H9 (cell line): ENCODE measurements at regions not wholly inside any gene's neighbourhood (a gene's known extent, or its start where the extent isn't known, plus 50 kb on each side); places are given as distances from the start of the nearest gene placed in this dataset.

Experiments
- DNase-seq: peaks from one replicate; pipeline ENCODE4 v3.0.0-alpha.2; 2017
- H2AFZ ChIP-seq: one replicate; pipeline ENCODE4 v1.6.1; 2013; ENCODE audit warnings: mild to moderate bottlenecking, low read length, control low read depth, moderate library complexity
- H2AK5ac ChIP-seq: 2 replicates; pipeline ENCODE4 v1.6.1; 2013; ENCODE audit warnings: low read length, control low read depth, mixed read lengths; ENCODE audit not compliant: insufficient read length
- H2BK120ac ChIP-seq: one replicate; pipeline ENCODE4 v1.6.1; 2013; ENCODE audit warnings: low read depth, mild to moderate bottlenecking, low read length, control low read depth, inconsistent platforms; ENCODE audit not compliant: poor library complexity, severe bottlenecking
- H2BK12ac ChIP-seq: 2 replicates; pipeline ENCODE4 v1.6.1; 2013; ENCODE audit warnings: low read length, control low read depth, mixed read lengths, low read depth; ENCODE audit not compliant: insufficient read length
- H2BK15ac ChIP-seq: 2 replicates; pipeline ENCODE4 v1.6.1; 2013; ENCODE audit warnings: low read depth, low read length, control low read depth
- H2BK20ac ChIP-seq: one replicate; pipeline ENCODE4 v1.6.1; 2013; ENCODE audit warnings: low read depth, mild to moderate bottlenecking, low read length, control low read depth, inconsistent platforms; ENCODE audit not compliant: poor library complexity, severe bottlenecking
- H2BK5ac ChIP-seq: 2 replicates; pipeline ENCODE4 v1.6.1; 2013; ENCODE audit warnings: low read length, control low read depth, mixed read lengths; ENCODE audit not compliant: insufficient read length
- H3K14ac ChIP-seq: 2 replicates; pipeline ENCODE4 v1.6.1; 2013; ENCODE audit warnings: low read length, control low read depth; ENCODE audit not compliant: insufficient read depth
- H3K18ac ChIP-seq: 2 replicates; pipeline ENCODE4 v1.6.1; 2013; ENCODE audit warnings: low read depth, mild to moderate bottlenecking, mixed read lengths, low read length, control low read depth; ENCODE audit not compliant: insufficient read length
- H3K23ac ChIP-seq: 2 replicates; pipeline ENCODE4 v1.6.1; 2013; ENCODE audit warnings: low read length, control low read depth, mixed read lengths, low read depth; ENCODE audit not compliant: insufficient read length
- H3K23me2 ChIP-seq: 2 replicates; pipeline ENCODE4 v1.6.1; 2013; ENCODE audit warnings: low read depth, mild to moderate bottlenecking, mixed read lengths, low read length, control low read depth; ENCODE audit not compliant: insufficient read length, poor library complexity, severe bottlenecking
- H3K27ac ChIP-seq: 2 replicates; pipeline ENCODE4 v1.5.1; 2013; ENCODE audit warnings: low read length, control low read depth, mixed read lengths, low read depth; ENCODE audit not compliant: insufficient read length
- H3K27me3 ChIP-seq: 2 replicates; pipeline ENCODE4 v1.6.1; 2013; ENCODE audit warnings: low read length, control low read depth, inconsistent platforms; ENCODE audit not compliant: insufficient read depth
- H3K4ac ChIP-seq: 2 replicates; pipeline ENCODE4 v1.6.1; 2013; ENCODE audit warnings: low read depth, mild to moderate bottlenecking, control low read depth, inconsistent platforms, low read length, moderate library complexity
- H3K4me1 ChIP-seq: 2 replicates; pipeline ENCODE4 v1.6.1; 2013; ENCODE audit warnings: low read length, control low read depth, inconsistent platforms; ENCODE audit not compliant: insufficient read depth
- H3K4me2 ChIP-seq: 2 replicates; pipeline ENCODE4 v1.6.1; 2013; ENCODE audit warnings: low read length, control low read depth, mixed read lengths; ENCODE audit not compliant: insufficient read length, insufficient read depth
- H3K56ac ChIP-seq: 2 replicates; pipeline ENCODE4 v1.6.1; 2013; ENCODE audit warnings: low read depth, mild to moderate bottlenecking, mixed read lengths, low read length, control low read depth; ENCODE audit not compliant: insufficient read length
- H3K79me1 ChIP-seq: 2 replicates; pipeline ENCODE4 v1.6.1; 2013; ENCODE audit warnings: low read depth, mild to moderate bottlenecking, moderate library complexity, low read length, control low read depth, inconsistent platforms; ENCODE audit not compliant: insufficient read depth, poor library complexity, severe bottlenecking
- H3K79me2 ChIP-seq: 2 replicates; pipeline ENCODE4 v1.6.1; 2013; ENCODE audit warnings: low read length, control low read depth, inconsistent platforms; ENCODE audit not compliant: insufficient read depth
- H3K9ac ChIP-seq: 2 replicates; pipeline ENCODE4 v1.6.1; 2013; ENCODE audit warnings: low read length, control low read depth, mixed read lengths; ENCODE audit not compliant: insufficient read length; ENCODE audit errors: extremely low read depth
- H3K9me3 ChIP-seq: one replicate; pipeline ENCODE4 v1.6.1; 2013; ENCODE audit warnings: low read depth, low read length, inconsistent platforms; ENCODE audit not compliant: control insufficient read depth
- H3T11ph ChIP-seq: one replicate; pipeline ENCODE4 v1.6.1; 2013; ENCODE audit warnings: mild to moderate bottlenecking, low read length, control low read depth, inconsistent platforms
- H4K20me1 ChIP-seq: one replicate; pipeline ENCODE4 v1.6.1; 2013; ENCODE audit not compliant: control insufficient read depth, insufficient read length, insufficient read depth
- H4K5ac ChIP-seq: 2 replicates; pipeline ENCODE4 v1.6.1; 2013; ENCODE audit warnings: low read depth, mild to moderate bottlenecking, mixed read lengths, low read length, control low read depth; ENCODE audit not compliant: insufficient read length
- H4K8ac ChIP-seq: replicated peaks from 2 replicates; pipeline ENCODE4 v1.6.1; 2013; ENCODE audit warnings: low read length, control low read depth, mixed read lengths, low read depth; ENCODE audit not compliant: insufficient read length
- H4K91ac ChIP-seq: 2 replicates; pipeline ENCODE4 v1.6.1; 2013; ENCODE audit warnings: low read depth, mild to moderate bottlenecking, moderate library complexity, mixed read lengths, low read length, control low read depth; ENCODE audit not compliant: insufficient read length
- H3K27ac Mint-ChIP-seq, 3 experiments: 2 replicates in 2 of 3; 3 replicates in 1 of 3; pipeline ENCODE4 v1.8.0; 2020 to 2021; ENCODE audit warnings: mixed read lengths in 3 of 3, mild to moderate bottlenecking in 1 of 3, moderate library complexity in 1 of 3
- H3K27me3 Mint-ChIP-seq: 2 replicates; pipeline ENCODE4 v1.8.0; 2021; ENCODE audit warnings: low read depth, mild to moderate bottlenecking, moderate library complexity, mixed read lengths
- H3K36me3 Mint-ChIP-seq, 3 experiments: 2 replicates in 2 of 3; 3 replicates in 1 of 3; pipeline ENCODE4 v1.8.0; 2020 to 2021; ENCODE audit warnings: low read depth in 3 of 3, mixed read lengths in 3 of 3; ENCODE audit not compliant: insufficient read depth in 1 of 3
- H3K4me1 Mint-ChIP-seq, 2 experiments: 2 replicates each; pipeline ENCODE4 v1.8.0; 2020; ENCODE audit warnings: mixed read lengths in 2 of 2
- H3K4me3 Mint-ChIP-seq, 2 experiments: 2 replicates in 1 of 2; 3 replicates in 1 of 2; pipeline ENCODE4 v1.8.0; 2020 to 2021; ENCODE audit warnings: mild to moderate bottlenecking in 2 of 2, mixed read lengths in 2 of 2, moderate library complexity in 1 of 2
- H3K9me3 Mint-ChIP-seq, 2 experiments: 2 replicates in 1 of 2; 3 replicates in 1 of 2; pipeline ENCODE4 v1.8.0; 2020; ENCODE audit warnings: mild to moderate bottlenecking in 2 of 2, mixed read lengths in 2 of 2, moderate library complexity in 1 of 2
- WGBS: extraction: QIAGEN DNeasy Blood & Tissue Kit; methylation state at CpG from one replicate; pipeline ENCODE4 v1.1.7; 2013; ENCODE audit warnings: missing lambda C conversion rate, low lambda C conversion rate, mixed read lengths; ENCODE audit not compliant: insufficient read length; ENCODE audit errors: extremely low coverage; 5-methylcytosine and 5-hydroxymethylcytosine counted together
- TF ChIP-seq, protein P1 (sequence below): fragments of 200-600 bp; sonication (generic); conservative IDR thresholded peaks from 3 replicates; pipeline ENCODE4 v1.8.0; 2021; ENCODE audit warnings: antibody characterized with exemption, mild to moderate bottlenecking

DNA sequence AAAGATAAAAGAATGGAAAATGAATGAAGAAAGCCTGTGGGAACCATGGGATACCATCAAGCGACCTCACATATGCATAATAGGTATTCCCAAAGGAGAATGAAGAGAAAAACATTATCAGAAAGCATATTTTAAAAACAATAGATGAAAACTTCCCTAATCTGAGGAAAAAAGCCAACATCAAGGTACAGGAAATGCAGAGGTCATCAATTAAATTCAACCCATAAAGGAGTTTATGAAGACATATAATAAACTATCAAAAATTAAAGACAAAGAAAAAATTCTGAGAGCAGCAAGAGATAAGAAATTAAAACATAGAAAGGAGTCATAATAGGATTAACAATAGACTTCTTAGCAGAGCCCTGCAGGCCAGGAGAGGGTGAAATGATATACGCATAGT is 397.5 kb downstream of the GPM6A start:
- Histone ChIP-seq H4K91ac (no peak overlapping the region), H3K27me3 (no peaks in the 10 kb centered on the region), H2BK120ac (no peak overlapping the region), H3K4me1 (no peaks in the 10 kb centered on the region), H2AFZ (no peak overlapping the region), H3K9ac (no peak overlapping the region), H3K18ac (no peak overlapping the region), H3K27ac (no peak overlapping the region), H3K79me1 (no peaks in the 10 kb centered on the region), H2BK5ac (no peak overlapping the region), H3K14ac (no peak overlapping the region), H4K5ac (no peak overlapping the region), H4K8ac (no peak overlapping the region), H2BK20ac (no peak overlapping the region), H2AK5ac (no peak overlapping the region), H3K23me2 (no peaks in the 10 kb centered on the region), H3T11ph (no peak overlapping the region), H4K20me1 (no peaks in the 10 kb centered on the region), H2BK15ac (no peak overlapping the region), H3K79me2 (no peaks in the 10 kb centered on the region), H3K56ac (no peak overlapping the region), H3K4me2 (no peak overlapping the region), H3K23ac (no peak overlapping the region), H2BK12ac (no peak overlapping the region), H3K4ac (no peak overlapping the region), H3K9me3 (no peaks in the 10 kb centered on the region)
- Mint-ChIP-seq H3K36me3 (peaks cover 2 to 30% (median 12%) of the 10 kb centered on the region in 3 experiments; a peak in 5 of 7 replicates), H3K4me1 (peaks cover 22 to 26% of the 10 kb centered on the region in 2 experiments), H3K4me3 (no peak overlapping the region), H3K27ac (peak overlapping the region; percentile 24 to 73 (median 34); a peak in 5 of 7 replicates), H3K9me3 (peaks cover 10 to 23% of the 10 kb centered on the region in 2 experiments; a peak in 4 of 5 replicates), H3K27me3 (no peaks in the 10 kb centered on the region)
- no peak for DNase-seq
- TF ChIP-seq, protein P1, sequence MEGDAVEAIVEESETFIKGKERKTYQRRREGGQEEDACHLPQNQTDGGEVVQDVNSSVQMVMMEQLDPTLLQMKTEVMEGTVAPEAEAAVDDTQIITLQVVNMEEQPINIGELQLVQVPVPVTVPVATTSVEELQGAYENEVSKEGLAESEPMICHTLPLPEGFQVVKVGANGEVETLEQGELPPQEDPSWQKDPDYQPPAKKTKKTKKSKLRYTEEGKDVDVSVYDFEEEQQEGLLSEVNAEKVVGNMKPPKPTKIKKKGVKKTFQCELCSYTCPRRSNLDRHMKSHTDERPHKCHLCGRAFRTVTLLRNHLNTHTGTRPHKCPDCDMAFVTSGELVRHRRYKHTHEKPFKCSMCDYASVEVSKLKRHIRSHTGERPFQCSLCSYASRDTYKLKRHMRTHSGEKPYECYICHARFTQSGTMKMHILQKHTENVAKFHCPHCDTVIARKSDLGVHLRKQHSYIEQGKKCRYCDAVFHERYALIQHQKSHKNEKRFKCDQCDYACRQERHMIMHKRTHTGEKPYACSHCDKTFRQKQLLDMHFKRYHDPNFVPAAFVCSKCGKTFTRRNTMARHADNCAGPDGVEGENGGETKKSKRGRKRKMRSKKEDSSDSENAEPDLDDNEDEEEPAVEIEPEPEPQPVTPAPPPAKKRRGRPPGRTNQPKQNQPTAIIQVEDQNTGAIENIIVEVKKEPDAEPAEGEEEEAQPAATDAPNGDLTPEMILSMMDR: no peak
- WGBS: no CpG with 5 or more reads among the region's 2 CpGs
